ENCODE measurements at regions not wholly inside any gene's neighbourhood (a gene's known extent, or its start where the extent isn't known, plus 50 kb on each side); places are given as distances from the start of the nearest gene placed in this dataset.

DNA sequence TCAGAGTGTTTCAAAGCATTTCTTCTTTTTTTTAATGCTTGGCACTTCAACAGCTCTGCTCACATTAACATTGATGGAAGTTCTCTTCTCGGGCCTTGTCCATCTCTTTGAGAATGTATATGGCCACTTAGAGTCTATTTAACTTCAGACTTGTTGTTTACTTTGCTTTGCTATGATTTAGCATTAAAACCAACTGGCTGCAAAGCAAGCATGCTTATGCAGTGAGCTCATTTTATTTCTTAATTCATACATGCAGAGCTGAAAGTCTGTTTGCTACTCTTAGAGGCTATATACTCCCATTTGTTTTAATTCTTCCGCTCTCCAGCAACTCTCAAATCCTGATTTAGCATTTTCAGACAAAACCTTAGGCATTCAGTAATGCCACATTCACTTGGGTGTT lies 107.6 kb upstream of the PACRGL start:
- no peak for DNase-seq (ENCODE audit: low read depth in 3 of 3)

DNA sequence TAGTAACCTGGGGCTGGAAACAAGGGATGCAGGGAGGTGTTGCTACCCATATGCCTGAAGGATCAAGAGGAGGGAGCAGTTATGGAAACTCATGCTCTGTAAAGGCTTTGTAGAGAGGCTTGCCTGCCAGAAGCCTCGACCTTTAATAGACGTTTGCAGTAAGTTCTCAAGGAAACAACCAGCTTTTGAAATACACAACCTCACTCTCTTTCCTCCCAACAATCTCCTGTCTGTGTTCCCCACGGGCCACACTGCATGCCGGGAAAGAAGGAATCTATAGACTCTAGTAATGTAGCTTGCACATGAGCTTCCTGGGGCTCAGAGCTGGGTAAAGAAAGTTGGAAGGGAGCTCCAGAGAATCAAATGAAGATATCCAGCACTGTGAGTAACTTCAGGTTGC lies 101.6 kb upstream of the PACRGL start:
- no peak for DNase-seq (ENCODE audit: low read depth in 3 of 3)

- no peak for DNase-seq (ENCODE audit: low read depth in 3 of 3)
These were observed 96.5 kb upstream of the PACRGL start for GRCh38 chr4:20603671-20604313.

GRCh38 chr4:20612313-20612712 lies 87.9 kb upstream of the PACRGL start:
- no peak for DNase-seq (ENCODE audit: low read depth in 3 of 3)

GRCh38 chr4:20614816-20615215 lies 85.4 kb upstream of the PACRGL start:
- no peak for DNase-seq (ENCODE audit: low read depth in 3 of 3)

DNA sequence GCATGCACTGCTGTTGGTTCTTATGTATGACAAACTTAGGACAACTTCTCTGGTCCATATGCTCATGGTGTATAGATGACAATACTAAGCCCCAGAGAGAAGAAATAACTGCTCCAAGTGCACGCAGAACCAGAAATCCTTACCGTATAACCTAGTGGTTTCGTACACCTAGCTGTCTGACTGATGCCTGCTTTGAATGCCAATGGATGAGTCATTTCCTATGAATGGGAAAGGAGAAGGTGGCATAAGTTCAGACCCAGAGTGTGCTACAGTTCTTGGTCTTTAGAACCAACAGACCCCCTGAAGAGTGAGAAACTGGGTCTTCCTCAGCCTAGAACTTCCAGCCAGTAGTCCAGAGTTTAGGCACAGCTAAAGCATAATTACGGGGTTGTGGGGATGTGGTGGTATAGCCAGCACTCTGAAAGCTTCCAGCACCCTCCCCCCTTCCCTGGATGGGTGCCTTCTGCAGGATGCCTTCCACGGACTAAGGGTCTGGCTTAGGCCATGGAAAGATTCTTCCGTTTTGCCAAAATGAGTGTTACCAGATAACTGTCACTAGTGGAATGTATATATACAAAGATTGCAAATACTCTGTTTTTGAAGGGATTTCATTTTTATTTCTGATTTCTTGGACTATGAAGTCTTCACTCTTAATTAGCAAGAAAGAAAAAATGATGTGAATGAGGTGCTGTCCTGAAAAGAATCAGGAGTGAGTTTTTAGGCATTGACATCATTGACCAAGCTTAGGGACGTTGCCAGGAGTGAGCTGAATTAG lies 84.6 kb upstream of the PACRGL start:
- no peak for DNase-seq (ENCODE audit: low read depth in 3 of 3)

- DNase-seq (ENCODE audit: low read depth in 3 of 3) = no peak
These were observed 83.9 kb upstream of the PACRGL start for GRCh38 chr4:20616313-20616712.

DNA sequence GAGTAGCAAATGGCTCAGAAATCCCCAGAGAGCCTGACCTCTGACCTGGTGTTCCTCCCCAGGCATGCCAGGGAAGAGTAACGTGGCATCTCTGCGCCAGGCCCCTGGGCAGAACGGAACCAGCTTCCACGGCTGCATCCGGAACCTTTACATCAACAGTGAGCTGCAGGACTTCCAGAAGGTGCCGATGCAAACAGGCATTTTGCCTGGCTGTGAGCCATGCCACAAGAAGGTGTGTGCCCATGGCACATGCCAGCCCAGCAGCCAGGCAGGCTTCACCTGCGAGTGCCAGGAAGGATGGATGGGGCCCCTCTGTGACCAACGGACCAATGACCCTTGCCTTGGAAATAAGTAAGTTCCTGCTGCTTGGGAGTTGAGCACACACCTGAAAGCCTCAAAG lies 83.4 kb upstream of the PACRGL start:
- DNase-seq (ENCODE audit: low read depth in 3 of 3) = no peak

DNA sequence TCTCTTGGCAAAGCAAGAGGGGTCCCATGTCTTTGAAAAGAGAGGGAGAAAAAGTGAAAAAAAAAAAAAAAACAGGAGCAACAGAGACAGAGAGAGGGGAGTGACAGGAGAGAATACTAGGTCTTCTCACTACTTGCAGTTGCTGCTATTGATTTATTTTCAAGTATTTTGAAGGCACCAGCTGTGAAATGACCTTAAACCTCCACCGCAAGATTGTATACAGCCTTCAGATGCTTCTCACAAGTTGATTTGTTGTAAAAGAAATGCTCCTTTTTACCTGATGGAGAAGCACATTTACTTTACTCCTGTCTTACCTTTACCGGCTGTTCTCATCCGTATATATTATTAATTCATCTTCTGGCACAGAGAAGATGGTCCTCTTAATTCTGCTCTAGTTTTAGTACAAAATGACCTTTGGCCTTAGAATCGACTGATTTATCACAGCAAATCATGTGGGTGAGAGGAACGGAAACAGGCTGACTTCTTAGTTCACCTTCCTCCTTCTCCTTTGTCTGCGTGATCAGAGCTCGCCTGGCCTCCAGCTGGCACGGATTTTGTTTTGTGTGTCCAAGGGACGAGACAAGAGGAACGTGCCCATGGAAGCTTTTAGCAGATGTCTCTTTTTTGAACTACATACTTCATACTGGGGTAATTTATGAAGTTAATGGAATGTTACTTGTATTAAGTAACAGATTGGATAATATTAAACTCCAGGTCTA lies 82.4 kb upstream of the PACRGL start:
- no peak for DNase-seq (ENCODE audit: low read depth in 3 of 3)

DNA sequence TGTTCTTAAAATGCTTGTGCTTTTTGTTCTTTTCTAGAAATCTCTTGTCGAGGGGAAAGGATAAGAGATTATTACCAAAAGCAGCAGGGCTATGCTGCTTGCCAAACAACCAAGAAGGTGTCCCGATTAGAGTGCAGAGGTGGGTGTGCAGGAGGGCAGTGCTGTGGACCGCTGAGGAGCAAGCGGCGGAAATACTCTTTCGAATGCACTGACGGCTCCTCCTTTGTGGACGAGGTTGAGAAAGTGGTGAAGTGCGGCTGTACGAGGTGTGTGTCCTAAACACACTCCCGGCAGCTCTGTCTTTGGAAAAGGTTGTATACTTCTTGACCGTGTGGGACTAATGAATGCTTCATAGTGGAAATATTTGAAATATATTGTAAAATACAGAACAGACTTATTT lies 81.5 kb upstream of the PACRGL start:
- DNase-seq (ENCODE audit: low read depth in 3 of 3) = no peak

DNA sequence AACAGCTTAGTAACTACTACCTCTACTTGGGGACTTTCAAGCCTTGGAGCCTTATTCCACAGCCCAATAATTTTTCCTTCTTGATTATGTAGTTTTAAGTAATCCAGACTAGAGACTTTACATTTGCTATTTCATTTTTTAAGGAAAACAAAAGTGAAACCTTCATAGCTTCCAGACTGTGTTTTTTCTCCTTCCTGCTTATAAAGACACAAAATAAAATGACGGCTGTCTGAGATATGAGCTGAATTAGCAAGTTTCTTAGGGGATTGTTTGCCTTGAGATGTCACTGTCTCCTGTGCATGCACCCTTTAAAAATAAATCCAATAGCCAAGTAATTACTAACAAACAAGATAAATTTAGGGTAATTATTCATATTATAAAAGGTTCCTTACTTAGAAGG lies 78.8 kb upstream of the PACRGL start:
- DNase-seq (ENCODE audit: low read depth in 3 of 3) = no peak

DNA sequence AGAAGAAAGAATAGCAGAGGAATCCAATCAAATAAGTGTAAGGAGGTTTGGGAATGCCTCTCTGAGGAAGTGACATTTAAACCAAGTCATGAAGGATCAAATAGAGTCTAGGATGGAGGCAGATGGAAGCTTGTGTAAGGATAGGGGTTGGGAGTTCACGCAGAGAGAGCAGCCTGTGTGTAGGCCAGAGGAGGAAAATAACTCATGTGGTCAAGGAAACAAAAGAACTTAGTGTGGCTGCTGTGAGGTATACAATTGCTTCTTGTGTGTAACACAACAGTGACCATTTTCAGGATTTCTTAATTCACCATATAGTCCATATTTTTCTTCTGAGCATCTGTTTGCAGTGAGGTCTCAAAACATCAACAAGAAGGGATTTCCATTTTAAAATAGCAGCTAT lies 77.6 kb upstream of the PACRGL start:
- DNase-seq (ENCODE audit: low read depth in 3 of 3) = no peak

- DNase-seq (ENCODE audit: low read depth in 3 of 3) = no peak
These were observed 76.3 kb upstream of the PACRGL start for GRCh38 chr4:20623939-20624338.

- no peak for DNase-seq (ENCODE audit: low read depth in 3 of 3)
These were observed 75.4 kb upstream of the PACRGL start for GRCh38 chr4:20624793-20625374.

- no peak for DNase-seq (ENCODE audit: low read depth in 3 of 3)
These were observed 74.8 kb upstream of the PACRGL start for GRCh38 chr4:20625426-20625825.

DNA sequence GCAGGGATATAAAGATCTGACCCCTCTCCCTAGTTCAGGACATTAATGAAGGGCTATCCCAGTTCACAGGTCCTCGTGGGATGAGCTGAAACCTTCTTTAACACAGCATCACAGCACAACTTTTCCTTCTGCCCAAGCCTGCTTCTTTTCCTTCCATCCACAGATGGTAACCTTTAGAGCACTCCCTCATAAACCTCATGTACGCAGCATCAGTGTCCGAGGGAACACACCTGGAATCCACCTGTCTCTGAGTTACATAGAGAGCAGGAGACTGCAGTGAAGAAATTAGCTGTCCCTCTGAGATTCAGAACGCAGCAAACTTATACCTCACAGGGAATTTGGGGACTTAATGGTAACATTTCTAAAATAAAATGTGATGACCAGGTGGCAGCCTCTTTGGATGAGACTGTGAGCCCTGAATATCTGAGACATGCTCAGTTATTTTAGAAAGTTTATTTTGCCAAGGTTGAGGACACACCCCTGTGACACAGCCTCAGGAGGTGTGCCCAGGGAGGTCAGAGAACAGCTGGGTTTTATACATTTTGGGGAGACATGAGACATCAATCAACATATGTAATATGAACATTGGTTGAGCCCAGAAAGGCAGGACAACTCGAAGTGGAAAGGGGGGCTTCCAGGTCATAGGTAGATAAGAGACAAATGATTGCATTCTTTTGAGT lies 73.8 kb upstream of the PACRGL start:
- DNase-seq (ENCODE audit: low read depth in 3 of 3) = no peak

DNA sequence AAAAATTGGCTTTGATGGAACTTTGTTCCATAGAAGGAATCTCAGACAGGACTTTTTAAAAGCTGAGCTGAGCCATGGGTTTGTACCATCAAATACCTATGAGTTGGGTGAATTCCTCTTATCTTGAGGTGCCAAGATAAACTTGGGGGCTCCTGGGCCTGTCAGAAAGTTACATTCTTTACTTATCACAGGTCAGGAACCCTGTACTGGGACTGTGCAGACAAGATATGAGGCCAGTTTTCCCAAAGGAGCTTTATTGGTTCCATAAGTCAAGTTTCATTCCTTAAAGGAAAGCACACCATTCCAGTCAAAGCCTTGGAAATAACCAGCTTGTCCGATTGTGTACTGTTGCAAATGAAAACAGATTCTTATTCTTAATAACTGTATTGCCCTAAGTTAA lies 72.4 kb upstream of the PACRGL start:
- DNase-seq (ENCODE audit: low read depth in 3 of 3) = no peak

DNA sequence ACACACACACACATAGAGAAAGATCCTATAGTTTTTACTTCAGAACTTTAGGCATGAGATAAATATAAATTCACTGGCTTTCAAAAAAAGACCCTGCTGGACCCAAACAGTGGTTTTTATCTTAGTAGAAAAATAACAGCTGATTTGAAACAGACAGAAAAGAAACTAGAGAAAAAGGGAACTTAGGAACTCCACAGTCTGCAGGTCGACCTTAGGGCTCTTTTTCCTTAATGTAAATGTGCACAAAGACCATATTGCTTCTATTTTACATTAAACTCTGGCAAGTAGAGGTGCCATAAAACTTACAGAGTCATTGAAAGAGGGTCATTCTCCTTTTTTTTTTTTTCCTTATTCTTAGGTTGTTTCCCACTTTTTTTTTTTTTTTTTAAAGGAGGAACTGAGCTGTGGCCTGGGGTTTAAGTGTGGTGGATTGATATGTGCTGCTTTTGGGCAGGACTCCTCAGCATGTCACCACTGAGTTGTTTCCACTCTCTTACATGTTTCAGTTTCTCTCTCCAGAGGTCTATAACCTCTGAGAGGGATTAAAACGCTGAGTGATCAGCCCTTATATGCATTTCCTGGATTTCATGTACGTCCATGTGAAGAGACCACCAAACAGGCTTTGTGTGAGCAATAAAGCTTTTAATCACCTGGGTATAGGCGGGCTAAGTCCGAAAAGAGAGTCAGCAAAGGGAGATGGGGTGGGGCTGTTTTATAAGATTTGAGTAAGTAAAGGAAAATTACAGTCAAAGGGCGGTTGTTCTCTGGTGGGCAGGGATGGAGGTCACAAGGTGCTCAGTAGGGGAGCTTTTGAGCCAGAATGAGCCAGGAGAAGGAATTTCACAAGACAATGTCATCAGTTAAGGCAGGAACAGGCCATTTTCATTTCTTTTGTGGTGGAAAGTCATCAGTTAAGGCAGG lies 70.8 kb upstream of the PACRGL start:
- DNase-seq (ENCODE audit: low read depth in 3 of 3) = no peak

DNA sequence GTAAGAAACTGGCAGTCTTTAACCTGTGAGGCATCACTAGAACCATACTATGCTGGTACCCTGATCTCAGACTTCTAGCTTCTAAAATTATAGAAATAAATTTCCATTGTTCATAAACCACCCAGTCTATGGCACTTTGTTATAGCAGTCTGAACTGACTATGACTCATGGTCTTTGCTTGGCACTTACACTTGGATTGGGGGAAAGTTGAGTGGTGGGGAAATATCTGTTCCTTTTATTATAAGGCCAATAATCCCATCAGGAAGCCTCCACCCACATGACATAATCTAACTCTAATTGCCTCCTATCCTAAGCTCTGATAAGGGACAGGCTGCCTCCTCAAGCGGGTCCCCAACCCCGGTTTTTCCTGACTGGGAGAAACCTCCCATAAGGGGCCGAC lies 61.4 kb upstream of the PACRGL start:
- DNase-seq (ENCODE audit: low read depth in 3 of 3) = no peak

- DNase-seq (ENCODE audit: low read depth in 3 of 3) = no peak
These were observed 60.9 kb upstream of the PACRGL start for GRCh38 chr4:20639346-20639745.

DNA sequence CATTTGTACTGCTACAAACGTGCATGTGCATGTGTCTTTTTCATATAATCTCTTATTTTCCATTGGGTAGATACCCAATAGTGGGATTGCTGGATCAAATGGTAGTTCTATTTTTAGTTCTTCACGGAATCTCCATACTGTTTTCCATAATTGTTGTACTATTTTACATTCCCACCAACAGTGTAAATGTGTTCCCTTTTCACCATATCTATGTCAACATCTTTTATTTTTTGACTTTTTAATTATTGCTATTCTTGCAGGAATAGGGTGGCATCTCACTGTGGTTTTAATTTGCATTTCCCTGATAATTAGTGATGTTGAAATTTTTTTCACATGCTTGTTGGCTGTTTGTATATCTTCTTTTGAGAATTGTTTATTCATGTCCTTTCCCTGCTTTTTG lies 59.3 kb upstream of the PACRGL start:
- DNase-seq (ENCODE audit: low read depth in 3 of 3) = no peak

Data from stimulated activated CD4-positive, alpha-beta T cell treated with anti-CD3 and anti-CD28 coated beads, TNF-alpha, amount 100 ng/mL, for 24 hours (primary cell).